DOHH2 (cell line): ENCODE measurements at regions not wholly inside any gene's neighbourhood (a gene's known extent, or its start where the extent isn't known, plus 50 kb on each side); places are given as distances from the start of the nearest gene placed in this dataset.

Source experiments
- EZH2phosphoT487 ChIP-seq: fragments of 200-600 bp; sonication (generic); IDR thresholded peaks from 2 replicates; pipeline ENCODE4 v1.6.1; 2017; ENCODE audit warnings: borderline replicate concordance, mild to moderate bottlenecking, antibody characterized with exemption, low read length, moderate library complexity, mixed read lengths
- TF ChIP-seq, protein P1 (sequence below): fragments of 200-600 bp; sonication (generic); IDR thresholded peaks from one replicate; pipeline ENCODE4 v1.5.1; 2014; ENCODE audit warnings: antibody characterized with exemption, mild to moderate bottlenecking, low read depth, low read length; ENCODE audit not compliant: poor library complexity, severe bottlenecking

GRCh38 chr16:47806309-47806847 lies 345.2 kb downstream of the PHKB start:
- TF ChIP-seq, protein P1, sequence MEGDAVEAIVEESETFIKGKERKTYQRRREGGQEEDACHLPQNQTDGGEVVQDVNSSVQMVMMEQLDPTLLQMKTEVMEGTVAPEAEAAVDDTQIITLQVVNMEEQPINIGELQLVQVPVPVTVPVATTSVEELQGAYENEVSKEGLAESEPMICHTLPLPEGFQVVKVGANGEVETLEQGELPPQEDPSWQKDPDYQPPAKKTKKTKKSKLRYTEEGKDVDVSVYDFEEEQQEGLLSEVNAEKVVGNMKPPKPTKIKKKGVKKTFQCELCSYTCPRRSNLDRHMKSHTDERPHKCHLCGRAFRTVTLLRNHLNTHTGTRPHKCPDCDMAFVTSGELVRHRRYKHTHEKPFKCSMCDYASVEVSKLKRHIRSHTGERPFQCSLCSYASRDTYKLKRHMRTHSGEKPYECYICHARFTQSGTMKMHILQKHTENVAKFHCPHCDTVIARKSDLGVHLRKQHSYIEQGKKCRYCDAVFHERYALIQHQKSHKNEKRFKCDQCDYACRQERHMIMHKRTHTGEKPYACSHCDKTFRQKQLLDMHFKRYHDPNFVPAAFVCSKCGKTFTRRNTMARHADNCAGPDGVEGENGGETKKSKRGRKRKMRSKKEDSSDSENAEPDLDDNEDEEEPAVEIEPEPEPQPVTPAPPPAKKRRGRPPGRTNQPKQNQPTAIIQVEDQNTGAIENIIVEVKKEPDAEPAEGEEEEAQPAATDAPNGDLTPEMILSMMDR = no peak
- TF ChIP-seq EZH2phosphoT487 = no peak
